Lower leg skin (tissue), 3 donors: ENCODE measurements at regions not wholly inside any gene's neighbourhood (a gene's known extent, or its start where the extent isn't known, plus 50 kb on each side); places are given as distances from the start of the nearest gene placed in this dataset.

ENCODE experiments used
- CTCF ChIP-seq, 3 donors: fragments of 450-650 bp; IDR thresholded peaks; one replicate each; pipeline ENCODE4 v1.5.1; 2016; ENCODE audit warnings: antibody characterized with exemption in 3 of 3, mild to moderate bottlenecking in 3 of 3, moderate library complexity in 2 of 3
- POLR2A ChIP-seq, 2 donors: fragments of 450-650 bp; IDR thresholded peaks; one replicate each; pipeline ENCODE4 v1.6.1; 2016 to 2017; ENCODE audit warnings: antibody characterized with exemption in 2 of 2, mild to moderate bottlenecking in 1 of 2, moderate library complexity in 1 of 2

DNA sequence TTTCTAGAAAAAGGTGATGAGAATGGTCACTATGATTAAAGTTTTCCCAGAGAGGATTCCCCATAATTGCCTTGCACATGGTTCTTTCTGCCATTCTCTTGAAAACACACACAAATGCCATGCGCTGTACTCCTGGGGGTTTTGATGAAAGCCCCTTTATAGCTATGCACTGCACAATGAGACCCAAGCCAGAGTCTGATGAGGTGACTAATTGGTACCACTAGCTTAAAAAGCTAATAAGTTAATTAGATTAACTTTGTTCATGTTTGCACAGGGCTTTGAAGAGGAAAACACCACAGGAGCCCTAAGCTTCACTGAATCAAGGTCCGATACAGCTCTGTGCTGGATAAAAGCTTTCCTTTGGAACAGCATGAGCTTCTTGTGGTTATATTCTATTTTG, 132.2 kb downstream of the NKX6-1 start:
- TF ChIP-seq CTCF (IDR thresholded peaks at IDR 0.05) (no peak), POLR2A (IDR thresholded peaks at IDR 0.05) (no peak)
